B cell (primary cell): ENCODE measurements at regions not wholly inside any gene's neighbourhood (a gene's known extent, or its start where the extent isn't known, plus 50 kb on each side); places are given as distances from the start of the nearest gene placed in this dataset.

Experiments used
- EZH2 ChIP-seq: IDR thresholded peaks from 2 replicates; pipeline ENCODE4 v1.6.1; 2012; ENCODE audit warnings: borderline replicate concordance, low read depth, mild to moderate bottlenecking, moderate library complexity, low read length; ENCODE audit not compliant: insufficient read depth, poor library complexity, severe bottlenecking
- TF ChIP-seq, protein P1 (sequence below): fragments of 200-600 bp; IDR thresholded peaks from one replicate; pipeline ENCODE4 v1.8.0; 2022; ENCODE audit warnings: antibody characterized with exemption, mild to moderate bottlenecking

DNA sequence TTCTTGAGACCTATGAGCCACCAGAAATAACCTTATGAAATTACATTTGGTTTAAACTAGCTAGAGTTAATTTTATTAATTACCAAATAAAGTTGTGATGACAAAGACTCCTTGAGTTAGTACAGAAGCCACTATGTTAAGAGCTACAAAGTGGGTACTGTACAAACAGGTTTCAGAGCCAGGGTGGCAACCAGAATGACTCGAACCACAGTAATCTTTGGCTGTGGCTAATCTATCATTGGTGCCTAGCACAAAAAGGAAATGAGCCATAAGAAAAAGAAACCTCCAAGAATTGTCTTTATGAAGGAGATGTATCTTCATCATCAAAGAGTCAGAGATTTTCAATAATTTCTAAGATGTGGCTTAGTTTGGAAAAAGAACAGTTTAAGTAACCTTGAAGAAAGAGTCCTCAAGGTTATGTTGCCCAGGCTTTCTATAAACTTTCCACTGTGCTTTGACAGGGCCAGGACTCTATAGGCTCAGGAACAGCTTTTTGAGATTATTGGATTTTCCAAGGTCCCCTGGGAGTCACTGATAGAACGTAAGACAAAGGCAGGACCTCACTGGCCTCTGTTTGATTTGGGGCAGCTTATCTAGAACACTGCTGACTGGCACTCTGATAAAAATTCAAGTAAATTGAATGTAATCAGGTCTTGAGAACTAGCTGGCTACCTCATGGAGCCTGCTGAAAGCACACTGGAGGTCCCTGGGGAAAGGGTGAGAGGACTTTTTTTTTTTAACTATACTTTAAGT is 777.7 kb downstream of the STIM2 start:
- TF ChIP-seq, protein P1, sequence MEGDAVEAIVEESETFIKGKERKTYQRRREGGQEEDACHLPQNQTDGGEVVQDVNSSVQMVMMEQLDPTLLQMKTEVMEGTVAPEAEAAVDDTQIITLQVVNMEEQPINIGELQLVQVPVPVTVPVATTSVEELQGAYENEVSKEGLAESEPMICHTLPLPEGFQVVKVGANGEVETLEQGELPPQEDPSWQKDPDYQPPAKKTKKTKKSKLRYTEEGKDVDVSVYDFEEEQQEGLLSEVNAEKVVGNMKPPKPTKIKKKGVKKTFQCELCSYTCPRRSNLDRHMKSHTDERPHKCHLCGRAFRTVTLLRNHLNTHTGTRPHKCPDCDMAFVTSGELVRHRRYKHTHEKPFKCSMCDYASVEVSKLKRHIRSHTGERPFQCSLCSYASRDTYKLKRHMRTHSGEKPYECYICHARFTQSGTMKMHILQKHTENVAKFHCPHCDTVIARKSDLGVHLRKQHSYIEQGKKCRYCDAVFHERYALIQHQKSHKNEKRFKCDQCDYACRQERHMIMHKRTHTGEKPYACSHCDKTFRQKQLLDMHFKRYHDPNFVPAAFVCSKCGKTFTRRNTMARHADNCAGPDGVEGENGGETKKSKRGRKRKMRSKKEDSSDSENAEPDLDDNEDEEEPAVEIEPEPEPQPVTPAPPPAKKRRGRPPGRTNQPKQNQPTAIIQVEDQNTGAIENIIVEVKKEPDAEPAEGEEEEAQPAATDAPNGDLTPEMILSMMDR, result no peak
- no peak for TF ChIP-seq EZH2
